H9 (cell line): ENCODE measurements at regions not wholly inside any gene's neighbourhood (a gene's known extent, or its start where the extent isn't known, plus 50 kb on each side); places are given as distances from the start of the nearest gene placed in this dataset.

ENCODE experiments used
- DNase-seq: peaks from one replicate; pipeline ENCODE4 v3.0.0-alpha.2; 2017
- H2AFZ ChIP-seq: one replicate; pipeline ENCODE4 v1.6.1; 2013; ENCODE audit warnings: mild to moderate bottlenecking, low read length, control low read depth, moderate library complexity
- H2AK5ac ChIP-seq: 2 replicates; pipeline ENCODE4 v1.6.1; 2013; ENCODE audit warnings: low read length, control low read depth, mixed read lengths; ENCODE audit not compliant: insufficient read length
- H2BK120ac ChIP-seq: one replicate; pipeline ENCODE4 v1.6.1; 2013; ENCODE audit warnings: low read depth, mild to moderate bottlenecking, low read length, control low read depth, inconsistent platforms; ENCODE audit not compliant: poor library complexity, severe bottlenecking
- H2BK12ac ChIP-seq: 2 replicates; pipeline ENCODE4 v1.6.1; 2013; ENCODE audit warnings: low read length, control low read depth, mixed read lengths, low read depth; ENCODE audit not compliant: insufficient read length
- H2BK15ac ChIP-seq: 2 replicates; pipeline ENCODE4 v1.6.1; 2013; ENCODE audit warnings: low read depth, low read length, control low read depth
- H2BK20ac ChIP-seq: one replicate; pipeline ENCODE4 v1.6.1; 2013; ENCODE audit warnings: low read depth, mild to moderate bottlenecking, low read length, control low read depth, inconsistent platforms; ENCODE audit not compliant: poor library complexity, severe bottlenecking
- H2BK5ac ChIP-seq: 2 replicates; pipeline ENCODE4 v1.6.1; 2013; ENCODE audit warnings: low read length, control low read depth, mixed read lengths; ENCODE audit not compliant: insufficient read length
- H3K14ac ChIP-seq: 2 replicates; pipeline ENCODE4 v1.6.1; 2013; ENCODE audit warnings: low read length, control low read depth; ENCODE audit not compliant: insufficient read depth
- H3K18ac ChIP-seq: 2 replicates; pipeline ENCODE4 v1.6.1; 2013; ENCODE audit warnings: low read depth, mild to moderate bottlenecking, mixed read lengths, low read length, control low read depth; ENCODE audit not compliant: insufficient read length
- H3K23ac ChIP-seq: 2 replicates; pipeline ENCODE4 v1.6.1; 2013; ENCODE audit warnings: low read length, control low read depth, mixed read lengths, low read depth; ENCODE audit not compliant: insufficient read length
- H3K23me2 ChIP-seq: 2 replicates; pipeline ENCODE4 v1.6.1; 2013; ENCODE audit warnings: low read depth, mild to moderate bottlenecking, mixed read lengths, low read length, control low read depth; ENCODE audit not compliant: insufficient read length, poor library complexity, severe bottlenecking
- H3K27ac ChIP-seq: 2 replicates; pipeline ENCODE4 v1.5.1; 2013; ENCODE audit warnings: low read length, control low read depth, mixed read lengths, low read depth; ENCODE audit not compliant: insufficient read length
- H3K27me3 ChIP-seq: 2 replicates; pipeline ENCODE4 v1.6.1; 2013; ENCODE audit warnings: low read length, control low read depth, inconsistent platforms; ENCODE audit not compliant: insufficient read depth
- H3K4ac ChIP-seq: 2 replicates; pipeline ENCODE4 v1.6.1; 2013; ENCODE audit warnings: low read depth, mild to moderate bottlenecking, control low read depth, inconsistent platforms, low read length, moderate library complexity
- H3K4me1 ChIP-seq: 2 replicates; pipeline ENCODE4 v1.6.1; 2013; ENCODE audit warnings: low read length, control low read depth, inconsistent platforms; ENCODE audit not compliant: insufficient read depth
- H3K4me2 ChIP-seq: 2 replicates; pipeline ENCODE4 v1.6.1; 2013; ENCODE audit warnings: low read length, control low read depth, mixed read lengths; ENCODE audit not compliant: insufficient read length, insufficient read depth
- H3K56ac ChIP-seq: 2 replicates; pipeline ENCODE4 v1.6.1; 2013; ENCODE audit warnings: low read depth, mild to moderate bottlenecking, mixed read lengths, low read length, control low read depth; ENCODE audit not compliant: insufficient read length
- H3K79me1 ChIP-seq: 2 replicates; pipeline ENCODE4 v1.6.1; 2013; ENCODE audit warnings: low read depth, mild to moderate bottlenecking, moderate library complexity, low read length, control low read depth, inconsistent platforms; ENCODE audit not compliant: insufficient read depth, poor library complexity, severe bottlenecking
- H3K79me2 ChIP-seq: 2 replicates; pipeline ENCODE4 v1.6.1; 2013; ENCODE audit warnings: low read length, control low read depth, inconsistent platforms; ENCODE audit not compliant: insufficient read depth
- H3K9ac ChIP-seq: 2 replicates; pipeline ENCODE4 v1.6.1; 2013; ENCODE audit warnings: low read length, control low read depth, mixed read lengths; ENCODE audit not compliant: insufficient read length; ENCODE audit errors: extremely low read depth
- H3K9me3 ChIP-seq: one replicate; pipeline ENCODE4 v1.6.1; 2013; ENCODE audit warnings: low read depth, low read length, inconsistent platforms; ENCODE audit not compliant: control insufficient read depth
- H3T11ph ChIP-seq: one replicate; pipeline ENCODE4 v1.6.1; 2013; ENCODE audit warnings: mild to moderate bottlenecking, low read length, control low read depth, inconsistent platforms
- H4K20me1 ChIP-seq: one replicate; pipeline ENCODE4 v1.6.1; 2013; ENCODE audit not compliant: control insufficient read depth, insufficient read length, insufficient read depth
- H4K5ac ChIP-seq: 2 replicates; pipeline ENCODE4 v1.6.1; 2013; ENCODE audit warnings: low read depth, mild to moderate bottlenecking, mixed read lengths, low read length, control low read depth; ENCODE audit not compliant: insufficient read length
- H4K8ac ChIP-seq: replicated peaks from 2 replicates; pipeline ENCODE4 v1.6.1; 2013; ENCODE audit warnings: low read length, control low read depth, mixed read lengths, low read depth; ENCODE audit not compliant: insufficient read length
- H4K91ac ChIP-seq: 2 replicates; pipeline ENCODE4 v1.6.1; 2013; ENCODE audit warnings: low read depth, mild to moderate bottlenecking, moderate library complexity, mixed read lengths, low read length, control low read depth; ENCODE audit not compliant: insufficient read length
- H3K27ac Mint-ChIP-seq, 3 experiments: 2 replicates in 2 of 3; 3 replicates in 1 of 3; pipeline ENCODE4 v1.8.0; 2020 to 2021; ENCODE audit warnings: mixed read lengths in 3 of 3, mild to moderate bottlenecking in 1 of 3, moderate library complexity in 1 of 3
- H3K27me3 Mint-ChIP-seq: 2 replicates; pipeline ENCODE4 v1.8.0; 2021; ENCODE audit warnings: low read depth, mild to moderate bottlenecking, moderate library complexity, mixed read lengths
- H3K36me3 Mint-ChIP-seq, 3 experiments: 2 replicates in 2 of 3; 3 replicates in 1 of 3; pipeline ENCODE4 v1.8.0; 2020 to 2021; ENCODE audit warnings: low read depth in 3 of 3, mixed read lengths in 3 of 3; ENCODE audit not compliant: insufficient read depth in 1 of 3
- H3K4me1 Mint-ChIP-seq, 2 experiments: 2 replicates each; pipeline ENCODE4 v1.8.0; 2020; ENCODE audit warnings: mixed read lengths in 2 of 2
- H3K4me3 Mint-ChIP-seq, 2 experiments: 2 replicates in 1 of 2; 3 replicates in 1 of 2; pipeline ENCODE4 v1.8.0; 2020 to 2021; ENCODE audit warnings: mild to moderate bottlenecking in 2 of 2, mixed read lengths in 2 of 2, moderate library complexity in 1 of 2
- H3K9me3 Mint-ChIP-seq, 2 experiments: 2 replicates in 1 of 2; 3 replicates in 1 of 2; pipeline ENCODE4 v1.8.0; 2020; ENCODE audit warnings: mild to moderate bottlenecking in 2 of 2, mixed read lengths in 2 of 2, moderate library complexity in 1 of 2
- WGBS: extraction: QIAGEN DNeasy Blood & Tissue Kit; methylation state at CpG from one replicate; pipeline ENCODE4 v1.1.7; 2013; ENCODE audit warnings: missing lambda C conversion rate, low lambda C conversion rate, mixed read lengths; ENCODE audit not compliant: insufficient read length; ENCODE audit errors: extremely low coverage; 5-methylcytosine and 5-hydroxymethylcytosine counted together
- TF ChIP-seq, protein P1 (sequence below): fragments of 200-600 bp; sonication (generic); conservative IDR thresholded peaks from 3 replicates; pipeline ENCODE4 v1.8.0; 2021; ENCODE audit warnings: antibody characterized with exemption, mild to moderate bottlenecking

GRCh38 chr6:67976486-67976885, 658.6 kb upstream of the ADGRB3 start:
- peaks cover 13 to 14% of the 10 kb centered on the region in 2 experiments for H3K4me1 Mint-ChIP-seq
- no peak overlapping the region for H4K8ac ChIP-seq

More at GRCh38 chr6:67976486-67976885, 658.6 kb upstream of the ADGRB3 start:
- H2BK5ac ChIP-seq = no peak overlapping the region
- H3K4me2 ChIP-seq = no peak overlapping the region
- no peaks in the 10 kb centered on the region for H3K79me2 ChIP-seq
- H3K23me2 ChIP-seq = no peaks in the 10 kb centered on the region
- no peaks in the 10 kb centered on the region for H3K9me3 Mint-ChIP-seq
- no peaks in the 10 kb centered on the region for H3K36me3 Mint-ChIP-seq
- H3K27me3 ChIP-seq = no peaks in the 10 kb centered on the region; the same call in 1 of the 2 replicates
- H3K4me3 Mint-ChIP-seq = no peak overlapping the region
- no peak overlapping the region for H3K14ac ChIP-seq
- TF ChIP-seq, protein P1, sequence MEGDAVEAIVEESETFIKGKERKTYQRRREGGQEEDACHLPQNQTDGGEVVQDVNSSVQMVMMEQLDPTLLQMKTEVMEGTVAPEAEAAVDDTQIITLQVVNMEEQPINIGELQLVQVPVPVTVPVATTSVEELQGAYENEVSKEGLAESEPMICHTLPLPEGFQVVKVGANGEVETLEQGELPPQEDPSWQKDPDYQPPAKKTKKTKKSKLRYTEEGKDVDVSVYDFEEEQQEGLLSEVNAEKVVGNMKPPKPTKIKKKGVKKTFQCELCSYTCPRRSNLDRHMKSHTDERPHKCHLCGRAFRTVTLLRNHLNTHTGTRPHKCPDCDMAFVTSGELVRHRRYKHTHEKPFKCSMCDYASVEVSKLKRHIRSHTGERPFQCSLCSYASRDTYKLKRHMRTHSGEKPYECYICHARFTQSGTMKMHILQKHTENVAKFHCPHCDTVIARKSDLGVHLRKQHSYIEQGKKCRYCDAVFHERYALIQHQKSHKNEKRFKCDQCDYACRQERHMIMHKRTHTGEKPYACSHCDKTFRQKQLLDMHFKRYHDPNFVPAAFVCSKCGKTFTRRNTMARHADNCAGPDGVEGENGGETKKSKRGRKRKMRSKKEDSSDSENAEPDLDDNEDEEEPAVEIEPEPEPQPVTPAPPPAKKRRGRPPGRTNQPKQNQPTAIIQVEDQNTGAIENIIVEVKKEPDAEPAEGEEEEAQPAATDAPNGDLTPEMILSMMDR = no peak
- H3K9ac ChIP-seq = no peak overlapping the region
- H4K5ac ChIP-seq = no peak overlapping the region
- no peak overlapping the region for H3K18ac ChIP-seq
- no peak overlapping the region for H2BK15ac ChIP-seq
- no peaks in the 10 kb centered on the region for H4K20me1 ChIP-seq
- H3K4ac ChIP-seq = no peak overlapping the region
- H2AFZ ChIP-seq = no peak overlapping the region
- no peak for DNase-seq
- H3K4me1 ChIP-seq = no peaks in the 10 kb centered on the region
- no CpG with 5 or more reads among the region's 2 CpGs for WGBS
- H3K9me3 ChIP-seq = no peaks in the 10 kb centered on the region
- H3K23ac ChIP-seq = no peak overlapping the region
- no peaks in the 10 kb centered on the region for H3K27me3 Mint-ChIP-seq
- no peak overlapping the region for H3K56ac ChIP-seq
- no peak overlapping the region for H3T11ph ChIP-seq
- no peak overlapping the region for H2BK12ac ChIP-seq
- no peak overlapping the region for H3K27ac Mint-ChIP-seq
- no peak overlapping the region for H2AK5ac ChIP-seq
- no peak overlapping the region for H3K27ac ChIP-seq
- H2BK120ac ChIP-seq = no peak overlapping the region
- H2BK20ac ChIP-seq = no peak overlapping the region
- H4K91ac ChIP-seq = no peak overlapping the region
- no peaks in the 10 kb centered on the region for H3K79me1 ChIP-seq
